Prostate gland (tissue), 2 donors: ENCODE measurements at regions not wholly inside any gene's neighbourhood (a gene's known extent, or its start where the extent isn't known, plus 50 kb on each side); places are given as distances from the start of the nearest gene placed in this dataset.

Experiments used
- DNase-seq: peaks from one replicate; pipeline ENCODE4 v3.0.0-alpha.2; 2019; ENCODE audit warnings: low spot score
- H3K27ac ChIP-seq, 2 donors: fragments of 200-600 bp; sonication (generic); 2 replicates each; pipeline ENCODE4 v1.5.1; 2017 to 2019
- H3K27me3 ChIP-seq: fragments of 200-600 bp; sonication (generic); replicated peaks from 2 replicates; pipeline ENCODE4 v1.5.1; 2019; ENCODE audit not compliant: insufficient read depth
- H3K36me3 ChIP-seq, 2 donors: fragments of 200-600 bp; sonication (generic); 1 replicate in 1 of 2; 2 replicates in 1 of 2; pipeline versions ENCODE4 v1.5.1 to v1.8.1; 2017 to 2019
- H3K4me1 ChIP-seq: fragments of 200-600 bp; sonication (generic); replicated peaks from 2 replicates; pipeline ENCODE4 v1.5.1; 2019
- H3K4me3 ChIP-seq, 2 donors: fragments of 200-600 bp; sonication (generic); 2 replicates each; pipeline ENCODE4 v1.5.1; 2017 to 2019
- H3K9me3 ChIP-seq: fragments of 200-600 bp; sonication (generic); 2 replicates; pipeline ENCODE4 v1.5.1; 2017
- POLR2A ChIP-seq: fragments of 450-650 bp; IDR thresholded peaks from one replicate; pipeline ENCODE4 v1.6.1; 2016; ENCODE audit warnings: antibody characterized with exemption, mild to moderate bottlenecking
- POLR2AphosphoS5 ChIP-seq: sonication (generic); formaldehyde crosslinking; IDR thresholded peaks from one replicate; pipeline ENCODE4 v1.6.1; 2017; ENCODE audit warnings: antibody characterized with exemption
- WGBS: methylation state at CpG from one replicate; pipeline ENCODE4 v1.1.5; 2018; 5-methylcytosine and 5-hydroxymethylcytosine counted together
- intact Hi-C: fragments of 100-400 bp; cut with DNase I; formaldehyde crosslinking; loops from one replicate; pipeline ENCODE4 v1.14.2; 2022
- TF ChIP-seq, protein P1 (sequence below), 4 experiments: fragments of 200-600 bp in 2 of 4; fragments of 450-650 bp in 2 of 4; sonication (generic) in 2 of 4; IDR thresholded peaks; 1 replicate in 3 of 4; 2 replicates in 1 of 4; pipeline ENCODE4 v1.5.1; 2016 to 2019; ENCODE audit warnings: antibody characterized with exemption in 4 of 4, mild to moderate bottlenecking in 2 of 4, moderate library complexity in 2 of 4

GRCh38 chr6:112482373-112482772 lies 135.2 kb downstream of the RFPL4B start:
- H3K4me3 ChIP-seq: no peak overlapping the region
- DNase-seq: no peak
- H3K9me3 ChIP-seq: no peaks in the 10 kb centered on the region
- H3K36me3 ChIP-seq: no peaks in the 10 kb centered on the region
- WGBS: 71% methylated on average over 2 of the region's 2 CpGs
- no peaks in the 10 kb centered on the region for H3K27me3 ChIP-seq
- TF ChIP-seq POLR2AphosphoS5 (no peak), POLR2A (no peak)
- TF ChIP-seq, protein P1, sequence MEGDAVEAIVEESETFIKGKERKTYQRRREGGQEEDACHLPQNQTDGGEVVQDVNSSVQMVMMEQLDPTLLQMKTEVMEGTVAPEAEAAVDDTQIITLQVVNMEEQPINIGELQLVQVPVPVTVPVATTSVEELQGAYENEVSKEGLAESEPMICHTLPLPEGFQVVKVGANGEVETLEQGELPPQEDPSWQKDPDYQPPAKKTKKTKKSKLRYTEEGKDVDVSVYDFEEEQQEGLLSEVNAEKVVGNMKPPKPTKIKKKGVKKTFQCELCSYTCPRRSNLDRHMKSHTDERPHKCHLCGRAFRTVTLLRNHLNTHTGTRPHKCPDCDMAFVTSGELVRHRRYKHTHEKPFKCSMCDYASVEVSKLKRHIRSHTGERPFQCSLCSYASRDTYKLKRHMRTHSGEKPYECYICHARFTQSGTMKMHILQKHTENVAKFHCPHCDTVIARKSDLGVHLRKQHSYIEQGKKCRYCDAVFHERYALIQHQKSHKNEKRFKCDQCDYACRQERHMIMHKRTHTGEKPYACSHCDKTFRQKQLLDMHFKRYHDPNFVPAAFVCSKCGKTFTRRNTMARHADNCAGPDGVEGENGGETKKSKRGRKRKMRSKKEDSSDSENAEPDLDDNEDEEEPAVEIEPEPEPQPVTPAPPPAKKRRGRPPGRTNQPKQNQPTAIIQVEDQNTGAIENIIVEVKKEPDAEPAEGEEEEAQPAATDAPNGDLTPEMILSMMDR (IDR thresholded peaks at IDR 0.05): no peak
- no peak overlapping the region for H3K27ac ChIP-seq
- intact Hi-C loops: no loop called here
- H3K4me1 ChIP-seq: no peaks in the 10 kb centered on the region

DNA sequence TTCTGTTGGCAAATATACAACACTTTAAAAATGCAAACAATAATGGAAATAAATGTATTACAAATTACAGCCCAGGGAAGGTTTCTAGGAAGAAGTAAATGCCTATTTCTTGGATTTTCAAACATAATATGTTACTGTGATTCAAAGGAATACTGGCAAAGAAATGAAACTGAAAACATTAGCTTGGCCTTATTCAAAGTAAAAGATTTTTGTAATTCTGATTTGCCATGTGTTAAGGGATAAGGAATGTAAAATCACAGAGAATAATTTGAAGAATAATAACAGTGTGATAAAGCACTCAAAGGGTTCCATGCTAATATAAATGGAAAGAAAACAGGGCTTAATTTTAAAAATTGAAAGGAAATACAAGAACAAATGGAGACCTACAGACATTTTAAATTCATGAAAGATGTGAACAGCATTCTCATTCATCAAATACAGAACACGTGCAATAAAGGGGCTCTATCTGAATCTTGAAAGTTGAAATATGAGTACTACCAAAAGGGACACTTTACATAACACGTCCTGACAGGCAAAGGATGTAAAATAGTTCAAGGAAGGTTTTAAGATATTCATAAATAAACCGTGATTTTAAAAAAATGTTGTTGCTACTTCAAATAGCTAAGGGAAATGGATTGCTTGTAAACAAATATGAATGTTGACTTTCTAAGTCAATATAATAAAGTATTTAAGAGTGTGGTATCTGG lies 138.1 kb downstream of the RFPL4B start:
- no peak for TF ChIP-seq POLR2AphosphoS5
- no peak for TF ChIP-seq POLR2A

GRCh38 chr6:112485827-112486212 lies 138.7 kb downstream of the RFPL4B start:
- TF ChIP-seq POLR2A (no peak), POLR2AphosphoS5 (no peak)
- TF ChIP-seq, protein P1 (IDR thresholded peaks at IDR 0.05): no peak
- intact Hi-C loops: no loop called here
- DNase-seq: no peak
- Histone ChIP-seq H3K27ac (no peak overlapping the region), H3K9me3 (no peaks in the 10 kb centered on the region), H3K4me3 (no peak overlapping the region), H3K4me1 (no peaks in the 10 kb centered on the region), H3K36me3 (no peaks in the 10 kb centered on the region), H3K27me3 (no peaks in the 10 kb centered on the region)
- 43% methylated on average over 1 of the region's 1 CpG for WGBS

More for the DNA sequence above, 138.1 kb downstream of the RFPL4B start:
- no peak overlapping the region for H3K27ac ChIP-seq
- DNase-seq: no peak
- H3K36me3 ChIP-seq: no peaks in the 10 kb centered on the region
- intact Hi-C loops: no loop called here
- 10% methylated on average over 3 of the region's 3 CpGs for WGBS
- no peak overlapping the region for H3K4me3 ChIP-seq
- no peaks in the 10 kb centered on the region for H3K27me3 ChIP-seq
- H3K9me3 ChIP-seq: no peaks in the 10 kb centered on the region
- H3K4me1 ChIP-seq: no peaks in the 10 kb centered on the region

DNA sequence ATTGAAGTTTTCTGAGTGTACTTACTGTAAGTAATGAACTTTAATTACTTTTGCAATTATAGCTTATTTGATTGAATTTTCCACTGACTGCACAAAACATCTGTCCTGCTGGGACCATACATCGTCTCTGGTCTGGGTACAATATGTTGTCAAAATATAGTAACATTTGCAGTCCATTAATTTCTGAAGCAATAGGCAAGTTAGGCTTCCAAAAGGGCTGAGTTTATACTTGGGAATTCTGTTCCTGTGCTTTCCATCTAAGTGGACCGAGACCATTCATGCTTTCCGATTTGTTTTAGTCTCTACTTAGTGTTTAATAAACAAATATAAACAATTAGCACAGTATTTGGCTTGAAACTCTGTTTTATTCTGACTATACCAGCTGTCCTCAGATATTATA lies 139.3 kb downstream of the RFPL4B start:
- TF ChIP-seq, protein P1 (IDR thresholded peaks at IDR 0.05): no peak
- no peak for TF ChIP-seq POLR2AphosphoS5
- Histone ChIP-seq H3K36me3 (no peaks in the 10 kb centered on the region), H3K9me3 (no peaks in the 10 kb centered on the region), H3K27me3 (no peaks in the 10 kb centered on the region), H3K4me3 (no peak overlapping the region), H3K4me1 (no peaks in the 10 kb centered on the region), H3K27ac (no peak overlapping the region)
- intact Hi-C loops: no loop called here
- WGBS: 64% methylated on average over 3 of the region's 3 CpGs
- DNase-seq: no peak

GRCh38 chr6:112488238-112488637 lies 141.1 kb downstream of the RFPL4B start:
- no peaks in the 10 kb centered on the region for H3K4me1 ChIP-seq
- no peak for DNase-seq
- H3K27ac ChIP-seq: no peak overlapping the region
- no peaks in the 10 kb centered on the region for H3K27me3 ChIP-seq
- no peak overlapping the region for H3K4me3 ChIP-seq
- no peak for TF ChIP-seq POLR2AphosphoS5
- TF ChIP-seq, protein P1 (IDR thresholded peaks at IDR 0.05): no peak
- 95% methylated on average over 2 of the region's 2 CpGs for WGBS
- intact Hi-C loops: no loop called here
- no peaks in the 10 kb centered on the region for H3K9me3 ChIP-seq
- H3K36me3 ChIP-seq: no peaks in the 10 kb centered on the region
